GM18867 (cell line): ENCODE measurements at regions not wholly inside any gene's neighbourhood (a gene's known extent, or its start where the extent isn't known, plus 50 kb on each side); places are given as distances from the start of the nearest gene placed in this dataset.

Experiments
- ATAC-seq: cut with Tn5 transposase; IDR thresholded peaks from one replicate; pipeline ENCODE4 v1.9.1; 2021; ENCODE audit warnings: mild to moderate bottlenecking, moderate library complexity; ENCODE audit not compliant: unreplicated experiment

DNA sequence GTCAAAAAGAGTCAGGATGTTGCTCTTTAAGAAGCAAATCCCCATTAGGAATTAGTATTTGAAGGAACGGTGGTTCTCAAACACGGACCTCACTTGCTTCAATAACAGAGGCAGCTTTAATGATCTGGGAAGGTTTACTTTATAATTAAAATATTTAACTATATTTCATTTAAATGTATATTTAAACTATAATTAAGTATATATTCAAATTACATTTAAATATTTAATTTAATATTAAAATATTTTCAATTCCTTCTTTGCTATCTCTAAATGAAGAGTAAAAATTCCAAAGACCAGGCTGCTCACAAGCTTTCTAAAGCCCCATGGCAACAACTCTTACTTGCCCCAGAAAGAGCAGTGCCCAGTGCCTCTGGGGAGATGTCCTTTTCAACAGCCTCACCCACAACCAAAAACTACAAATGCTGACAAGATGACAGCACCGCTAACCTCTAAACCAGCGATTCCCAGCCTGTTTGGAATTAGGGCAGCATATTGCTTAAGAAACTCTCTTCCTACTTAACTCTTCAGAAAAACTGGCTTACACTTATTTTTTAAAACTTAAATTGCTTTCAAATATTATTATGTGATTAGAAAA lies 62.9 kb upstream of the POU3F3 start:
- no peak for ATAC-seq

DNA sequence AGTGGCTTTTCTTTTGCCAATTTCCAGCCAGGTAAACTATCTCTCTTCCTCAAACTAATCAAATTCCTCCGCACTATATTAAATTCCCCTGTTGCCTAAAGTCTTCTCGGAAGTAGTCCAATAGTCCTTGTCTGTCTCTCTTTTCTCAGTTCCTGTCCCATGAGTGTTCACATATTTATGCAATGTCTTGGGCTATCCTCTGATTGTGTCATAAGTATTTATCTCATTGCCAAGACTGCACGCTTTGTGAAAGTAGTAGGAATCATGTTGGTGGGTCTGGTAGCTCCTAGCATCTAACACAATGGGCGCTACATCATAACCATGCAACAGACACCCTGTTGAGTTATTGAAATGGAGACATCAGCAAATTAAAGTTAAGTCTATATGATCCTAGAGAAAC lies 59.9 kb upstream of the POU3F3 start:
- no peak for ATAC-seq

GRCh38 chr2:104794441-104794840 lies 59.5 kb upstream of the POU3F3 start:
- ATAC-seq: no peak
